Thyroid gland (tissue), 4 donors: ENCODE measurements at regions not wholly inside any gene's neighbourhood (a gene's known extent, or its start where the extent isn't known, plus 50 kb on each side); places are given as distances from the start of the nearest gene placed in this dataset.
"Not testable (repeated sequence)": the region's sequence is repeated elsewhere in the genome, so short reads cannot be mapped to it uniquely, and the experiment has no call there.

Source experiments
- DNase-seq, 2 donors: peaks; one replicate each; pipeline ENCODE4 v3.0.0-alpha.2; 2019
- H3K27ac ChIP-seq, 3 donors: fragments of 200-600 bp; sonication (generic); 1 replicate in 2 of 3; 2 replicates in 1 of 3; pipeline ENCODE4 v1.5.1; 2016 to 2019; ENCODE audit warnings: mild to moderate bottlenecking in 1 of 3, moderate library complexity in 1 of 3
- H3K27me3 ChIP-seq: fragments of 200-600 bp; sonication (generic); one replicate; pipeline ENCODE4 v1.5.1; 2019
- H3K36me3 ChIP-seq, 2 donors: fragments of 200-600 bp; sonication (generic); one replicate each; pipeline ENCODE4 v1.5.1; 2016 to 2019
- H3K4me1 ChIP-seq, 2 donors: fragments of 200-600 bp; sonication (generic); one replicate each; pipeline ENCODE4 v1.5.1; 2017 to 2019
- H3K4me3 ChIP-seq, 3 donors: fragments of 200-600 bp; sonication (generic); replicated peaks in 1 of 3; 1 replicate in 2 of 3; 2 replicates in 1 of 3; pipeline ENCODE4 v1.5.1; 2016; ENCODE audit warnings: mild to moderate bottlenecking in 1 of 3
- H3K9me3 ChIP-seq: fragments of 200-600 bp; sonication (generic); one replicate; pipeline ENCODE4 v1.5.1; 2017
- POLR2A ChIP-seq, 2 donors: fragments of 450-650 bp; IDR thresholded peaks; one replicate each; pipeline ENCODE4 v1.6.1; 2017; ENCODE audit warnings: antibody characterized with exemption in 2 of 2, mild to moderate bottlenecking in 2 of 2, moderate library complexity in 1 of 2
- WGBS, 2 donors: methylation state at CpG; one replicate each; pipeline ENCODE4 v1.1.5; 2017; 5-methylcytosine and 5-hydroxymethylcytosine counted together
- intact Hi-C: fragments of 100-400 bp; cut with DNase I; formaldehyde crosslinking; loops from one replicate; pipeline ENCODE4 v1.15.1; 2023
- TF ChIP-seq, protein P1 (sequence below), 6 experiments: fragments of 200-600 bp in 3 of 6; fragments of 450-650 bp in 3 of 6; sonication (generic) in 3 of 6; IDR thresholded peaks; one replicate each; pipeline ENCODE4 v1.5.1; 2016 to 2019; ENCODE audit warnings: antibody characterized with exemption in 6 of 6, mild to moderate bottlenecking in 2 of 6, inconsistent platforms in 1 of 6, moderate library complexity in 1 of 6

DNA sequence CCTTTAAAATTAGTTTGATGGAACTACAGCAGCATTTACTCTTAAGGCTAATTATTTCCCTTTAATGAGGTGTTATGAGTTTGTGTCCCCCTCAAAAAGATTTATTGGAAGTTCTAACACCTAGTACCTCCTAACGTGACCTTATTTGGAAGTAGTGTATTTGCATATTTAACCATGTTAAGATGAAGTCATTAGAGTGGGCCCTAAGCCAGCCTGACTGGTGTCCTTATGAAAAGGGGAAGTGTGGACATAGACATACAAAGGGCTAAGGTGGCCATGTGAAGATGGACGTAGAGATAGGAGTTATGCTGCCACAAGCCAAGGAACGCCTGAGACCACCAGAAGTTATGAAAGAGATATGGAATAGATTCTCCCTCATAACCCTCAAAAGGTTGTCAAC, 985.4 kb upstream of the INTU start:
- Histone ChIP-seq H3K27me3 (no peaks in the 10 kb centered on the region), H3K4me3 (no peak overlapping the region), H3K27ac (peak overlapping the region in 1 of 3 donors; percentile 24), H3K9me3 (no peaks in the 10 kb centered on the region), H3K4me1 (peaks cover 7% of the 10 kb centered on the region in 2 donors), H3K36me3 (no peaks in the 10 kb centered on the region)
- no peak for DNase-seq
- TF ChIP-seq POLR2A (IDR thresholded peaks at IDR 0.05), result no peak
- TF ChIP-seq, protein P1, sequence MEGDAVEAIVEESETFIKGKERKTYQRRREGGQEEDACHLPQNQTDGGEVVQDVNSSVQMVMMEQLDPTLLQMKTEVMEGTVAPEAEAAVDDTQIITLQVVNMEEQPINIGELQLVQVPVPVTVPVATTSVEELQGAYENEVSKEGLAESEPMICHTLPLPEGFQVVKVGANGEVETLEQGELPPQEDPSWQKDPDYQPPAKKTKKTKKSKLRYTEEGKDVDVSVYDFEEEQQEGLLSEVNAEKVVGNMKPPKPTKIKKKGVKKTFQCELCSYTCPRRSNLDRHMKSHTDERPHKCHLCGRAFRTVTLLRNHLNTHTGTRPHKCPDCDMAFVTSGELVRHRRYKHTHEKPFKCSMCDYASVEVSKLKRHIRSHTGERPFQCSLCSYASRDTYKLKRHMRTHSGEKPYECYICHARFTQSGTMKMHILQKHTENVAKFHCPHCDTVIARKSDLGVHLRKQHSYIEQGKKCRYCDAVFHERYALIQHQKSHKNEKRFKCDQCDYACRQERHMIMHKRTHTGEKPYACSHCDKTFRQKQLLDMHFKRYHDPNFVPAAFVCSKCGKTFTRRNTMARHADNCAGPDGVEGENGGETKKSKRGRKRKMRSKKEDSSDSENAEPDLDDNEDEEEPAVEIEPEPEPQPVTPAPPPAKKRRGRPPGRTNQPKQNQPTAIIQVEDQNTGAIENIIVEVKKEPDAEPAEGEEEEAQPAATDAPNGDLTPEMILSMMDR (IDR thresholded peaks at IDR 0.05), result no peak
- 92 to 93% methylated on average over 3 of the region's 3 CpGs for WGBS, 2 donors
- intact Hi-C loops, result no loop called here

DNA sequence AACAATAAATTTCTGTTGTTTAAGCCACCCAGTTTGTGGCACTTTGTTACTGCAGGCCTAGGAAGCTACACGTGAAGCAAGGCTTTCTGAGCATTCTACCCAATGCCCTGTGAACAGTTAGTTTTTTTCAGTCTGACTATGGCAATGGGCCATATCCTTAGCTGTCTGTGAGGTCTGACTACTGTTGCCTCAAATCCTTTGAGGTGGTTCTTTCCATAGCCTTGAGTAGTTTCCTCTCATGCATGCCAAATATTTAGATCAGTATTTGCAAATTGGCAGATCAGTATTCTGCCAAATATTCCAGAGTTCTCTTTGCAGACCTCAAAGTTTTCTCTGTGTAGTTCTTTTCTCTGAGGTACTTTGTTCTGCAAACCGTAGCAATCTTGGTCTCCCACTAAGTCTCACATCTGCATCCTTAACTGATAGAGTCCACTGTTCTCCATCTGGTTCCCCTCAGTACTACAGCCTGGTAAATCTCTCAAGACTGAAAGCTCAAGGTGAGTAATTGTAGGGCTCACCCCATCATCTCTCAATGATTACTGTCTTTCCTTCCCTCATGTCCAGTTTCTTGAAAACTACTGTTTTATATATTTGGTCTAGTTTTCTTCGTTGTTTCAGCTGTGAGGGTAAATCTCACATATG, 984.9 kb upstream of the INTU start:
- H3K36me3 ChIP-seq, result no peaks in the 10 kb centered on the region
- peak overlapping the region in 1 of 3 donors; percentile 24 for H3K27ac ChIP-seq
- H3K27me3 ChIP-seq, result no peaks in the 10 kb centered on the region
- no peaks in the 10 kb centered on the region for H3K9me3 ChIP-seq
- H3K4me1 ChIP-seq, result peaks cover 7% of the 10 kb centered on the region in 2 donors
- intact Hi-C loops, result no loop called here
- H3K4me3 ChIP-seq, result no peak overlapping the region
- WGBS, 2 donors, result 49 to 53% methylated on average over 3 of the region's 3 CpGs
- peak; percentile 8 to 26 for DNase-seq
- TF ChIP-seq POLR2A (IDR thresholded peaks at IDR 0.05), result no peak
- TF ChIP-seq, protein P1 (IDR thresholded peaks at IDR 0.05), result peak in 1 of 6 experiments; percentile 9

DNA sequence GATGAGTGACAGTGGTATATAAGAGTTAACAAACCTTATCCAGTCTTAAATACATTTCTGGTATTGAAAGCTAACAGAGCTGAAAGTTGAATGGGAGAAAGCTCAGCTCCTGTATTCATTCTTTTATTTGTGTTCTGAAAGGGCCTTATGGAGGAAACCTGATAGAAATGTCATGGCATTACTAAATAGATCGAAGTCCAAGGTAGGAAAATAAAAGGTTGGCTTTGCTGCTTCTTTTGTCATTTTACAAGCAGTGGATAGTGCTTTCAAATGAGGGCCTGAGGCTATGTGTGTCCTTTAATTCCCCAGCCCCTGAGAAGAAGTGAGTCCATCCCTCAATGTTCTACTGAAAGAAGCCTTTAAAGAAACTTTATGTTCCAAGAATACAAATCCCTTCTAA, 974.3 kb upstream of the INTU start:
- Histone ChIP-seq H3K36me3 (no peaks in the 10 kb centered on the region), H3K27ac (no peak overlapping the region), H3K27me3 (no peaks in the 10 kb centered on the region), H3K4me1 (no peaks in the 10 kb centered on the region), H3K9me3 (no peaks in the 10 kb centered on the region), H3K4me3 (no peak overlapping the region)
- TF ChIP-seq, protein P1 (IDR thresholded peaks at IDR 0.05), result no peak
- TF ChIP-seq POLR2A (IDR thresholded peaks at IDR 0.05), result no peak
- 80 to 82% methylated on average over 1 of the region's 1 CpG for WGBS, 2 donors
- DNase-seq, result no peak
- intact Hi-C loops, result no loop called here

DNA sequence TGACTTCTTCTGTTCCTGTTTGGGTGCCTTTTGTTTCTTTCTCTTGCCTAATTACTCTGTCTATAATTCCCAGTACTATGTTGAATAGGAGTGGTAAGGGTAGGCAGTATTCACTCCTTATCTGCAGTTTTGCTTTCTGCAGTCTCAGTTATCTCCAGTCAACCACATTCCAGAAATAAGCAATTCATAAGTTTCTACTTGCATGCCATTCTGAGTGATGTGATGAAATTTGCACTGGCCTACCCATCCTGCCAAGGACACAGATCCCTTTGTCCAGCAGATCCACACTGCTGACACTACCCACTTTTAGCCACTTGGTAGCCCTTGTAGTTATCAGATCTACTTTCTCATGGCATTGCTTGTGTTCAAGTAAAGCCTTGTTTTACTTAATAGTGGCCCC, 971.6 kb upstream of the INTU start:
- intact Hi-C loops, result no loop called here
- H3K36me3 ChIP-seq, result no peaks in the 10 kb centered on the region
- no peak overlapping the region for H3K27ac ChIP-seq
- H3K4me3 ChIP-seq, result no peak overlapping the region
- DNase-seq, result no peak
- no peak for TF ChIP-seq POLR2A (IDR thresholded peaks at IDR 0.05)
- TF ChIP-seq, protein P1 (IDR thresholded peaks at IDR 0.05), result no peak
- no peaks in the 10 kb centered on the region for H3K4me1 ChIP-seq
- H3K9me3 ChIP-seq, result no peaks in the 10 kb centered on the region
- H3K27me3 ChIP-seq, result no peaks in the 10 kb centered on the region

DNA sequence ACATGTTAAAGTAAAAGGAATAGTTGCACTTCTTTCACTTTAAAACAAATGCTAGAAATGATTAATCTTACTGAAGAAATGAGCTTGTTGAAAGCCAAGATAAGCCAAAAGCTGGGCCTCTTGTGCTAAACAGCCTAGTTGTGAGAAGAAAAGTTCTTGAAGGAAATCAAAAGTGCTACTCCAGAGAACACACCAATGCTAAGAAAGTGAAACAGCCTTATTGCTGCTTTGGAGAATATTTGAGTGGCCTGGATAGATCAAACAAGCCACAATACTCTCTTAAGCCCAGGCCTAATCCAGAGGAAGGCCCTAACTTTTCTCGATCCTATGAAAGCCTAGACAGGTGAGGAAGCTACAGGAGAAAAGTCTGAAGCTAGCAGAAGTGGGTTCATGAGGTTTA, 967.9 kb upstream of the INTU start:
- intact Hi-C loops, result no loop called here
- H3K9me3 ChIP-seq, result no peaks in the 10 kb centered on the region
- H3K27ac ChIP-seq, result no peak overlapping the region
- TF ChIP-seq, protein P1 (IDR thresholded peaks at IDR 0.05), result no peak
- no peak for TF ChIP-seq POLR2A (IDR thresholded peaks at IDR 0.05)
- H3K4me3 ChIP-seq, result no peak overlapping the region
- DNase-seq, result no peak
- H3K36me3 ChIP-seq, result no peaks in the 10 kb centered on the region
- WGBS, 2 donors, result 70% methylated on average over 1 of the region's 1 CpG
- no peaks in the 10 kb centered on the region for H3K27me3 ChIP-seq
- no peaks in the 10 kb centered on the region for H3K4me1 ChIP-seq

DNA sequence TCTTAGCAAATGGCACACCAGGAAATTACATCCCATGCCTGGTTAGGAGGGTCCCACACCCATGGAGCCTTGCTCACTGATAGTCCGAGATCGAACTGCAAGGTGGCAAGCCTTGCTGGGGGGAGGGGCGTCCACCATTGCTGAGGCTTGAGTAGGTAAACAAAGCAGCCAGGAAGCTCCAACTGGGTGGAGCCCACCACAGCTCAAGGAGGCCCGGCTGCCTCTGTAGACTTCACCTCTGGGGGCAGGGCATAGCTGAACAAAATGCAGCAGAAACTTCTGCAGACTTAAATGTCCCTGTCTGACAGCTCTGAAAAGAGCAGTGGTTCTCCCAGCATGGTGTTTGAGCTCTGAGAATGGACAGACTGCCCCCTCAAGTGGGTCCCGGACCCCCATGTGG, 962.7 kb upstream of the INTU start:
- H3K27me3 ChIP-seq, H3K27ac ChIP-seq, intact Hi-C loops, DNase-seq, H3K9me3 ChIP-seq, H3K36me3 ChIP-seq, H3K4me3 ChIP-seq, H3K4me1 ChIP-seq: not testable (repeated sequence)
- WGBS, 2 donors, result 87 to 88% methylated on average over 3 to 5 of the region's 5 CpGs
